ENCODE measurements at regions not wholly inside any gene's neighbourhood (a gene's known extent, or its start where the extent isn't known, plus 50 kb on each side); places are given as distances from the start of the nearest gene placed in this dataset.
"Not testable (repeated sequence)": the region's sequence is repeated elsewhere in the genome, so short reads cannot be mapped to it uniquely, and the experiment has no call there.

GRCh38 chr3:105103139-105103538 is 263.6 kb upstream of the ALCAM start:
- DNase-seq = no peak

DNA sequence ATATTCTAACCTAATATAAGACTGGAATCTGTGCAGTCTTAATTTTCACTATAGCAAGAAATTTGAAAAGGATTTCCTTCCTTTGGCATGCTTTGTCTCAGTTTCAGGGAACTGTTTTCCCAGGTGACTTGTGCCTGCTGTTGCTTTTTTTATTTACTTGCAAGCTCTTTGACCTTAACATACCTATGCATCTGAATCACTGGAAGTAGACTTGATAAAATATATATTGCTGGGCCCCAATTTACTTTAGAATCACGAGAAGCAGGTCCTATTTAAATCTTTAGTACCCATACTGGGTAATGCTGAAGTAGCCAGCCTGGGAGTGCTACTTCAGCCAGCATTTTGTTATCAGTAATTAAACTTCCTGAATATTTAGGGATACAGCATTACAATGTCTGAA is 257.9 kb upstream of the ALCAM start:
- no peak for DNase-seq

GRCh38 chr3:105118905-105119304 is 247.8 kb upstream of the ALCAM start:
- DNase-seq = peak; percentile 27

DNA sequence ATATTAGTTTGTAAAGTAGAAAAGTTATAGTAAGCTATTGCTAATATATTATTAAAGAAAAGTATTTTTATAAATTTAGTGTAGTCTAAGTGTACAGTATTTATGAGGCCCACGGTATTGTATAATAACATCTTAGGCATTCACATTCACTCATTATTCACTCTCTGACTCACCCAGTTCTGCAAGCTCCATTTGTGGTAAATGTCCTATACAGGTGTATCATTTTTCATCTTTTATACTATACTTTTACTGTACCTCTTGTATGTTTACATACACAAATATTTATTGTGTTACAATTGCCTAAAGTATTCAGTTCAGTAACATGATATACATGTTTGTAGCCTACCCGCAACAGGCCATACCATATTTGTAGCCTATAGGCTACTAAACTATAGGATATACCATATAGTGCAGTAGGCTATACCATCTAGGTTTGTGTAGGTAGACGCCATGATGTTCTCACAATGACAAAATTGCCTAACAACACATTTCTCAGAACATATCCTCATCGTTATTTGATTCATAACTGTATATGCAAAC is 246.8 kb upstream of the ALCAM start:
- no peak for DNase-seq

GRCh38 chr3:105130911-105131310 is 235.8 kb upstream of the ALCAM start:
- no peak for DNase-seq

- no peak for DNase-seq
Observed at GRCh38 chr3:105137911-105138310, 228.8 kb upstream of the ALCAM start.

DNA sequence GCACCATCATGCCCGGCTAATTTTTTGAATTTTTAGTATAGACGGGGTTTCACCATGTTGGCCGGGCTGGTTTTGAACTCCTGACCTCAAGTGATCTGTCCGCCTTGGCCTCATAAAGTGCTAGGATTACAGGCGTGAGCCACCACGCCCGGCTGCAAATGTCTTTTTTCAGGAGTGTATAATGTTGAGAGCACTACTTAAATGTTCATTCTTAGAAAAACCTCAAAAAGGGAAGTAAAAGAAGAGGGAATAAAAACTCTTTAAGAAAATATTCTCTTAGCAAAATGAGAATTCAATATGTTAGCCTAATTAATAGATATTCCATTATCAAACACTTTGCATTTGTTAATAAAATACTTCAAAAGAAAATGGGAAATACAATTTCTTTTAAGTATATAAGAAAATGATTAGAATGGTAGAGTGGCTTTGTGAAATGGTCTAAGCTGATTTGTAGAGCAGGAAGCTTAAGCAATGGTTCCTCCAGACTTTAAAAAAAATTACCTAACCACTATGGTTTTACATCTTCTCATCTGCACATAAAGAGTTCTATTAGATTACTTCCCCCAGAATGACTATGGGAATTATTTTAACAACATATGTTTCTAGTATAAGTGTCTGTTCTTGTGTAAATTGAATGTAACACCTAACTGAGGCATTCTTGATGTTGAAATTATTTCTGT is 226.7 kb upstream of the ALCAM start:
- DNase-seq = no peak

- no peak for DNase-seq
Observed at GRCh38 chr3:105140899-105141367, 225.8 kb upstream of the ALCAM start.

GRCh38 chr3:105144837-105145236 is 221.9 kb upstream of the ALCAM start:
- DNase-seq = no peak

DNA sequence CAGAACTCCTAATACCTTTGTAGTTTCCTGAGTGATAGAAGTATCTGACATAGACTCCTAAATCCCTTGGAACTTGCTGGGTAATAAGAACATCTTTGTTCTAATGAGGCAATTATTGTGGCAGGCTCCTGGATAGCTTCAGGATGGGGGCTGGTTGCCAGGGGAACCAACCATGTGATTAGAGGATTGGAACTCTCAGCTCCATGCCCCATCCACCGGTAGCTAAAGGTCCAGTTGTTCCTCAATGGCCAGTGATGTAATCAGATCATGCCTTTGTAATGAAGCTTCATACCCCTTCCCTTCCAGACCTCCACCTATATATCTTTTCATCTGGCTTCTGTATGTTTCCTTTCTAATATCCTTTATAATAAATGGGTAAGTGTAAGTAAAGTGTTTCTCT is 221.2 kb upstream of the ALCAM start:
- DNase-seq = no peak

- not testable (repeated sequence) for DNase-seq
Observed at GRCh38 chr3:105149197-105149596, 217.5 kb upstream of the ALCAM start.

GRCh38 chr3:105152987-105153386 is 213.7 kb upstream of the ALCAM start:
- DNase-seq = no peak

- DNase-seq = no peak
Observed at GRCh38 chr3:105154692-105155091, 212.0 kb upstream of the ALCAM start.

- no peak for DNase-seq
Observed at GRCh38 chr3:105157067-105157765, 209.5 kb upstream of the ALCAM start.

GRCh38 chr3:105157766-105158085 is 209.0 kb upstream of the ALCAM start:
- no peak for DNase-seq

GRCh38 chr3:105158286-105158685 is 208.4 kb upstream of the ALCAM start:
- no peak for DNase-seq

- no peak for DNase-seq
Observed at GRCh38 chr3:105162448-105162847, 204.3 kb upstream of the ALCAM start.

- no peak for DNase-seq
Observed at GRCh38 chr3:105166893-105167292, 199.8 kb upstream of the ALCAM start.

DNA sequence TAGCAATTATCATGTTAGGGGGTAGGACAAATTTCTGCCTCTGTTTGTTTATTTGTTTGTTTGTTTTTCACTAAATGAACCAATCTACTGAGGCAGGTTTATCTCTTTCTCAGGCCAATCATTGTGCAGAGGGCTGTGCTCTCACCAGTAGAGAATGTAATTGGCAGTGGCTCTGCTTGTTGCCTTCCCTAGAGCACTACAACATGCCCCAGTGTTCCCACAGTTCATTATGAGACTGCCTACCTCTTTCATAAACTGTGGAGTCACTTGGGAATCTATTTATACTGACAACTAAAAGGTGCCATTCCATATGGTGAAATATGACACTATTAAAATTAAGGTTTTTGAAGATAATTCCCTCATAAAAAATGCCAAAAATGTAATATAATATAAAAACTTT is 196.3 kb upstream of the ALCAM start:
- no peak for DNase-seq

DNA sequence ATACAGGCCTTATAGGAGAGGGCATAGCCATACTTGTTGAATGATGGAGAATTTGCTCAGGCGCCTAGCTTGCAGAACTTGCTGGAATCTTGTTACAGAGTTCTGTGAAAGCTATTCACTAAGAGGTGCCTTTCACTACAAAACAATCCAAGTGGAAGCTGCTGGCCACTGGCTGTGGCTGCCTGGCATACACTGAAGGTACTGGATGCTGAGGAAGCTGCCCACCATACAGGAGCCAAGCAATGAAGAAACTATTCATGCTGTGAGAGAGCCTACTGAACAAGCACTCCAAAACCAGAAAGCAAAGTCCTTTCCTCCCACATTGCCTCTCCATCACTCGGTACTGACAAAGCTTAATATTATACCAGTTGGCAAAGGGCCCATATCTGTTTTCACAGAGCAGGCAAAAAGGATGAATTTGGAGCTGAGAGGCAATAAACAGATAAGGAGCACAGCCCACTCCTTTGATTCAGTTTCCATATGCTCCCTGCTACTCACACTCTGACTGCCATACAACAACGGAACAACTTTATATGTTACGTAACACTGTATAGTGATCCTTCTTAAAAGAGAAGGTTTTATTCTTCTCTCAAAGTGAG is 192.6 kb upstream of the ALCAM start:
- no peak for DNase-seq

GRCh38 chr3:105177576-105177975 is 189.1 kb upstream of the ALCAM start:
- DNase-seq = no peak

- no peak for DNase-seq
Observed at GRCh38 chr3:105187344-105187743, 179.4 kb upstream of the ALCAM start.

GRCh38 chr3:105195260-105195659 is 171.4 kb upstream of the ALCAM start:
- peak; percentile 53 for DNase-seq

DNA sequence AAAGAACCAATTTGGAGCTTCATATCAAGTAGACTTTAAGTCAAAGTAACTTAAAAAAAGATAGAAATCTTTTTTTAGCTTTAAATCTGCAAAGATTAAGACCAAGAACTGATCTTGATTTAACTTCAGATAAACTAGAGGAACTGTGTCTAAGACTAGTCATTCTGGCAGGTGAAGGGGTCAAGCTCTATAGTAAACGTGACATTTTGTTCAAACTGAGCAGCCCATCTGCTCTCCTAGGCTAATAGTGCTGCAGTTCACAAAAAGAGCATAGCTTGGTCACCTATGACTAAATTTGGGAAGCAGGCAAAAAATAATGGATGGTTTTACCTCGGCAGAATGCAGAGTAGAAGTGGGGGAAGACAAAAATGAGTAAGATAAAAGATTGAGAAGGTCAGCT is 168.8 kb upstream of the ALCAM start:
- DNase-seq = no peak
